IMR-90 (cell line): ENCODE measurements at regions not wholly inside any gene's neighbourhood (a gene's known extent, or its start where the extent isn't known, plus 50 kb on each side); places are given as distances from the start of the nearest gene placed in this dataset.

ENCODE experiments used
- ATAC-seq: fragments of 200-7000 bp; cut with Tn5 transposase; 2 replicates; pipeline ENCODE4 v1.9.1; 2020; ENCODE audit warnings: low read depth, mild to moderate bottlenecking, moderate library complexity
- BruUV-seq: library from RNA; stranded (reverse); fragments of 400-500 nt; replicated peaks from 2 replicates; lab custom pipeline; 2021; lab: Mats Ljungman, UMichigan
- CTCF ChIA-PET: fragments of 300-600 bp; formaldehyde crosslinking; extraction: SDS; loops from one replicate; lab custom pipeline; 2021; ENCODE audit warnings: antibody characterized with exemption; lab: Yijun Ruan, JAX
- POLR2A ChIA-PET: fragments of 300-600 bp; sonication (Branson Sonifier 250); formaldehyde crosslinking; loops from one replicate; lab custom pipeline; 2022; ENCODE audit warnings: antibody characterized with exemption; ENCODE audit not compliant: unreplicated experiment; lab: Charles Lee
- DNase-seq: peaks from one replicate; pipeline ENCODE4 v3.0.0; 2013
- H2AFZ ChIP-seq: replicated peaks from 2 replicates; pipeline ENCODE3; 2013; ENCODE audit warnings: low read length, mild to moderate bottlenecking; ENCODE audit not compliant: poor library complexity
- H2AK5ac ChIP-seq: 2 replicates; pipeline ENCODE4 v1.6.1; 2013; ENCODE audit warnings: low read depth, low read length, inconsistent platforms
- H2AK9ac ChIP-seq: replicated peaks from 2 replicates; pipeline ENCODE3; 2013; ENCODE audit warnings: mild to moderate bottlenecking, low read depth, low read length, moderate library complexity; ENCODE audit not compliant: poor library complexity
- H2BK120ac ChIP-seq: 2 replicates; pipeline ENCODE4 v1.6.1; 2013; ENCODE audit warnings: low read depth, low read length, inconsistent platforms
- H2BK15ac ChIP-seq: 3 replicates; pipeline ENCODE4 v1.6.1; 2013; ENCODE audit warnings: low read depth, low read length, inconsistent platforms
- H2BK20ac ChIP-seq: 2 replicates; pipeline ENCODE4 v1.6.1; 2013; ENCODE audit warnings: low read depth, mild to moderate bottlenecking, inconsistent platforms, low read length, moderate library complexity
- H2BK5ac ChIP-seq: 2 replicates; pipeline ENCODE4 v1.6.1; 2013; ENCODE audit warnings: mild to moderate bottlenecking, low read depth, low read length, inconsistent platforms; ENCODE audit not compliant: poor library complexity, severe bottlenecking
- H3K14ac ChIP-seq: replicated peaks from 2 replicates; pipeline ENCODE4 v1.6.1; 2013; ENCODE audit warnings: low read depth, low read length, inconsistent platforms
- H3K18ac ChIP-seq: 2 replicates; pipeline ENCODE4 v1.6.1; 2013; ENCODE audit warnings: low read depth, low read length, control low read depth
- H3K23ac ChIP-seq: 2 replicates; pipeline ENCODE4 v1.6.1; 2013; ENCODE audit warnings: low read depth, low read length, inconsistent platforms
- H3K27ac ChIP-seq: 2 replicates; pipeline ENCODE4 v1.5.1; 2013; ENCODE audit warnings: mild to moderate bottlenecking, control low read depth, low read length; ENCODE audit not compliant: insufficient read depth
- H3K27me3 ChIP-seq: 2 replicates; pipeline ENCODE4 v1.6.1; 2013; ENCODE audit warnings: low read length; ENCODE audit not compliant: control insufficient read depth, insufficient read depth
- H3K36me3 ChIP-seq: 2 replicates; pipeline ENCODE4 v1.6.1; 2013; ENCODE audit warnings: low read length, mixed read lengths; ENCODE audit not compliant: control insufficient read depth, insufficient read depth
- H3K4ac ChIP-seq: 2 replicates; pipeline ENCODE4 v1.6.1; 2013; ENCODE audit warnings: low read depth, low read length, inconsistent platforms
- H3K4me1 ChIP-seq: 2 replicates; pipeline ENCODE4 v1.6.1; 2013; ENCODE audit warnings: low read length, mixed read lengths; ENCODE audit not compliant: control insufficient read depth, insufficient read depth
- H3K4me2 ChIP-seq: 2 replicates; pipeline ENCODE4 v1.6.1; 2013; ENCODE audit warnings: low read depth, mild to moderate bottlenecking, control low read depth, low read length, moderate library complexity
- H3K4me3 ChIP-seq: 2 replicates; pipeline ENCODE4 v1.5.1; 2013; ENCODE audit warnings: low read depth, mild to moderate bottlenecking, control low read depth, low read length, moderate library complexity; ENCODE audit not compliant: insufficient read depth
- H3K56ac ChIP-seq: 2 replicates; pipeline ENCODE4 v1.6.1; 2013; ENCODE audit warnings: low read length, inconsistent platforms; ENCODE audit not compliant: insufficient read depth; ENCODE audit errors: extremely low read depth
- H3K79me1 ChIP-seq, 2 experiments: 2 replicates each; pipeline ENCODE4 v1.6.1; 2013; ENCODE audit warnings: low read length in 2 of 2, inconsistent platforms in 1 of 2, low read depth in 1 of 2
- H3K9ac ChIP-seq: 2 replicates; pipeline ENCODE4 v1.6.1; 2013; ENCODE audit warnings: low read depth, low read length, control low read depth
- H3K9me1 ChIP-seq: 2 replicates; pipeline ENCODE4 v1.6.1; 2013; ENCODE audit warnings: low read length, inconsistent platforms; ENCODE audit not compliant: insufficient read depth
- H3K9me3 ChIP-seq: 2 replicates; pipeline ENCODE4 v1.6.1; 2013; ENCODE audit warnings: low read length; ENCODE audit not compliant: control insufficient read depth, insufficient read depth
- H4K20me1 ChIP-seq: 2 replicates; pipeline ENCODE4 v1.6.1; 2013; ENCODE audit warnings: low read length, inconsistent platforms; ENCODE audit not compliant: insufficient read depth
- H4K5ac ChIP-seq: 2 replicates; pipeline ENCODE4 v1.6.1; 2013; ENCODE audit warnings: mild to moderate bottlenecking, low read depth, low read length, control low read depth
- H4K8ac ChIP-seq, 2 experiments: 2 replicates each; pipeline ENCODE4 v1.6.1; 2013; ENCODE audit warnings: low read depth in 2 of 2, low read length in 2 of 2, control low read depth in 1 of 2, inconsistent platforms in 1 of 2
- H4K91ac ChIP-seq: 2 replicates; pipeline ENCODE4 v1.6.1; 2013; ENCODE audit warnings: low read depth, low read length, inconsistent platforms; ENCODE audit not compliant: insufficient read depth
- BHLHE40 ChIP-seq: fragments of 150-350 bp; IDR thresholded peaks from 2 replicates; pipeline ENCODE4 v1.6.1; 2016; ENCODE audit warnings: mild to moderate bottlenecking, low read depth, low read length
- CEBPB ChIP-seq: IDR thresholded peaks from 2 replicates; pipeline ENCODE4 v1.6.1; 2012; ENCODE audit warnings: low read depth, low read length, improper control_type of control experiment
- CHD1 ChIP-seq: IDR thresholded peaks from 2 replicates; pipeline ENCODE4 v1.6.1; 2012; ENCODE audit warnings: low read depth, low read length, improper control_type of control experiment
- FOS ChIP-seq: fragments of 150-350 bp; IDR thresholded peaks from 2 replicates; pipeline ENCODE4 v1.6.1; 2016; ENCODE audit warnings: low read depth, low read length
- MAFK ChIP-seq: IDR thresholded peaks from 2 replicates; pipeline ENCODE4 v1.6.1; 2012; ENCODE audit warnings: low read depth, low read length, improper control_type of control experiment
- MAZ ChIP-seq: IDR thresholded peaks from 2 replicates; pipeline ENCODE4 v1.6.1; 2012; ENCODE audit warnings: low read depth, mild to moderate bottlenecking, low read length, improper control_type of control experiment, moderate library complexity, borderline replicate concordance
- NFE2L2 ChIP-seq: fragments of 150-350 bp; IDR thresholded peaks from 2 replicates; pipeline ENCODE4 v1.6.1; 2016; ENCODE audit warnings: low read depth, mild to moderate bottlenecking, low read length
- RAD21 ChIP-seq: IDR thresholded peaks from 2 replicates; pipeline ENCODE4 v1.6.1; 2012; ENCODE audit warnings: low read length, improper control_type of control experiment
- RCOR1 ChIP-seq: IDR thresholded peaks from 2 replicates; pipeline ENCODE4 v1.6.1; 2012; ENCODE audit warnings: mild to moderate bottlenecking, low read length, improper control_type of control experiment; ENCODE audit not compliant: insufficient replicate concordance
- RFX5 ChIP-seq: IDR thresholded peaks from 2 replicates; pipeline ENCODE4 v1.8.0; 2012; ENCODE audit warnings: low read depth, mild to moderate bottlenecking, low read length, moderate library complexity
- WGBS, 2 experiments: methylation state at CpG; one replicate each; pipeline versions ENCODE4 v1.1.5 to v1.1.7; 2013; ENCODE audit warnings: missing lambda C conversion rate in 2 of 2; ENCODE audit not compliant: insufficient read length in 1 of 2; ENCODE audit errors: extremely low coverage in 2 of 2; 5-methylcytosine and 5-hydroxymethylcytosine counted together
- dilution Hi-C: fragments of 300-500 bp; cut with HindIII; formaldehyde crosslinking; loops from one replicate; pipeline ENCODE4 v1.14.3; 2018; ENCODE audit warnings: low sequenced_read_pairs; ENCODE audit not compliant: unreplicated experiment
- in situ Hi-C: fragments of 300-500 bp; cut with MboI; formaldehyde crosslinking; loops from 3 replicates; pipeline ENCODE4 v1.14.3; 2019; ENCODE audit warnings: low sequenced_read_pairs, inconsistent platforms, mixed read lengths
- intact Hi-C: fragments of 100-400 bp; cut with micrococcal nuclease; formaldehyde crosslinking; loops from 2 replicates; pipeline ENCODE4 v1.10.0; 2022
- TF ChIP-seq, protein P1 (sequence below): fragments of 150-350 bp; IDR thresholded peaks from 2 replicates; pipeline ENCODE4 v1.6.1; 2017; ENCODE audit warnings: mild to moderate bottlenecking, antibody characterized with exemption, low read length, low read depth
- TF ChIP-seq, protein P2 (sequence below): conservative IDR thresholded peaks from 2 replicates; pipeline ENCODE4 v1.5.1; 2012; ENCODE audit warnings: mild to moderate bottlenecking, low read depth, low read length, improper control_type of control experiment

DNA sequence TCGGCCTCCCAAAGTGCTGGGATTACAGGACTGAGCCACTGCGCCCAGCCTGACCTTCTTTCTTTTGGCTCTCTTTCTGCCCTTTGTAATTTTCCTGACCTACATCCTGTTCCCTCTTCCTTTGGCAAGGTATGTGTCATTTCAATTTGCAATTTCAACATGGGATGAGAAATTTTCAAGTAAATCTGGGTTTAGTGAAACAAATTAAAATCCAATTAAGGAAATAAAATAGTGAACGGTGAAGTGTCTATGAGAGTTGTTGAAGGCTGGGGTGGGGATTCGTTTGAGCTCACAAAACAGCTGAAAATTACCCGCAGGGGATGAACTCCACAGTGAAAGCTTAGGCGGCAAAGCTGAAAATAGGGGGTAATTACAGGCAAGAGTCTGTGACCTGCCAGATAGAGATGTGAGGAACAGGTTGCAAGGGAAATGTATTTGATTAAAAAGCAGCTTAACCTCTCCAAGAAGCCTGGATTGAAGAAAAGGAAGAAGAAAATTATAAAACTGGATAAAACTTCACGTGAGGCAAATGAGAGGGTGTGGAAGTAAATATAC is 277.7 kb downstream of the UTP18 start:
- no peaks in the 10 kb centered on the region for H3K9me1 ChIP-seq
- H2BK15ac ChIP-seq: no peak overlapping the region
- no peaks in the 10 kb centered on the region for H3K27me3 ChIP-seq
- no peak for ATAC-seq
- no peak overlapping the region for H4K91ac ChIP-seq
- BruUV-seq: no TSS peak
- H3K9ac ChIP-seq: no peak overlapping the region
- H3K27ac ChIP-seq: no peak overlapping the region
- H3K4me2 ChIP-seq: no peak overlapping the region
- POLR2A ChIA-PET: no interaction called here
- no peaks in the 10 kb centered on the region for H3K4me1 ChIP-seq
- H3K79me1 ChIP-seq: no peaks in the 10 kb centered on the region
- in situ Hi-C loops (loop anchor here (10.0 kb wide), 1 partner anchor 243 kb away; no protein-coding TSS in a partner anchor), dilution Hi-C loops (no loop called here), intact Hi-C loops (loop anchor here (2.0 to 5.0 kb wide), 2 partner anchors 167 to 371 kb away; partner anchors contain the start of gene NME2)
- H4K8ac ChIP-seq: no peak overlapping the region
- DNase-seq: no peak
- no peak overlapping the region for H2AK9ac ChIP-seq
- H4K20me1 ChIP-seq: no peaks in the 10 kb centered on the region
- H3K4ac ChIP-seq: no peak overlapping the region
- H2AFZ ChIP-seq: no peak overlapping the region
- H2BK5ac ChIP-seq: no peak overlapping the region
- no peak overlapping the region for H4K5ac ChIP-seq
- H3K23ac ChIP-seq: no peak overlapping the region
- no peak overlapping the region for H2BK20ac ChIP-seq
- H3K56ac ChIP-seq: no peak overlapping the region
- TF ChIP-seq MAFK (no peak), RAD21 (no peak), FOS (no peak), CEBPB (no peak), RFX5 (no peak), RCOR1 (no peak), NFE2L2 (no peak), BHLHE40 (no peak), MAZ (no peak), CHD1 (no peak)
- TF ChIP-seq, protein P1, sequence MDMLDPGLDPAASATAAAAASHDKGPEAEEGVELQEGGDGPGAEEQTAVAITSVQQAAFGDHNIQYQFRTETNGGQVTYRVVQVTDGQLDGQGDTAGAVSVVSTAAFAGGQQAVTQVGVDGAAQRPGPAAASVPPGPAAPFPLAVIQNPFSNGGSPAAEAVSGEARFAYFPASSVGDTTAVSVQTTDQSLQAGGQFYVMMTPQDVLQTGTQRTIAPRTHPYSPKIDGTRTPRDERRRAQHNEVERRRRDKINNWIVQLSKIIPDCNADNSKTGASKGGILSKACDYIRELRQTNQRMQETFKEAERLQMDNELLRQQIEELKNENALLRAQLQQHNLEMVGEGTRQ: no peak
- TF ChIP-seq, protein P2, sequence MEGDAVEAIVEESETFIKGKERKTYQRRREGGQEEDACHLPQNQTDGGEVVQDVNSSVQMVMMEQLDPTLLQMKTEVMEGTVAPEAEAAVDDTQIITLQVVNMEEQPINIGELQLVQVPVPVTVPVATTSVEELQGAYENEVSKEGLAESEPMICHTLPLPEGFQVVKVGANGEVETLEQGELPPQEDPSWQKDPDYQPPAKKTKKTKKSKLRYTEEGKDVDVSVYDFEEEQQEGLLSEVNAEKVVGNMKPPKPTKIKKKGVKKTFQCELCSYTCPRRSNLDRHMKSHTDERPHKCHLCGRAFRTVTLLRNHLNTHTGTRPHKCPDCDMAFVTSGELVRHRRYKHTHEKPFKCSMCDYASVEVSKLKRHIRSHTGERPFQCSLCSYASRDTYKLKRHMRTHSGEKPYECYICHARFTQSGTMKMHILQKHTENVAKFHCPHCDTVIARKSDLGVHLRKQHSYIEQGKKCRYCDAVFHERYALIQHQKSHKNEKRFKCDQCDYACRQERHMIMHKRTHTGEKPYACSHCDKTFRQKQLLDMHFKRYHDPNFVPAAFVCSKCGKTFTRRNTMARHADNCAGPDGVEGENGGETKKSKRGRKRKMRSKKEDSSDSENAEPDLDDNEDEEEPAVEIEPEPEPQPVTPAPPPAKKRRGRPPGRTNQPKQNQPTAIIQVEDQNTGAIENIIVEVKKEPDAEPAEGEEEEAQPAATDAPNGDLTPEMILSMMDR: no peak
- H3K36me3 ChIP-seq: no peaks in the 10 kb centered on the region
- no peak overlapping the region for H3K4me3 ChIP-seq
- no peak overlapping the region for H2AK5ac ChIP-seq
- no peak overlapping the region for H3K18ac ChIP-seq
- WGBS, 2 experiments: 30% methylated on average over 2 of the region's 7 CpGs; no CpG with 5 or more reads in 1 of the 2 experiments
- no peaks in the 10 kb centered on the region for H3K9me3 ChIP-seq
- CTCF ChIA-PET: interaction anchor here (0.9 kb wide), 1 partner anchor 239 kb away, joined by 3 read pairs; no protein-coding TSS in a partner anchor
- no peak overlapping the region for H2BK120ac ChIP-seq
- H3K14ac ChIP-seq: no peak overlapping the region
